SK-N-SH treated with all-trans-retinoic acid at 6 μM for 48 hours (cell line): ENCODE measurements at regions not wholly inside any gene's neighbourhood (a gene's known extent, or its start where the extent isn't known, plus 50 kb on each side); places are given as distances from the start of the nearest gene placed in this dataset.

Experiments used
- CREB5 ChIP-seq: fragments of 250-450 bp; sonication (Bioruptor Pico); IDR thresholded peaks from 2 replicates; pipeline ENCODE4 v1.5.1; 2020; ENCODE audit warnings: low read depth, mild to moderate bottlenecking, moderate library complexity
- GLIS3 ChIP-seq: fragments of 250-450 bp; sonication (Bioruptor Pico); IDR thresholded peaks from 2 replicates; pipeline ENCODE4 v1.5.0; 2020; ENCODE audit warnings: mild to moderate bottlenecking, moderate library complexity
- TCF4 ChIP-seq: fragments of 250-450 bp; sonication (Bioruptor Pico); IDR thresholded peaks from 2 replicates; pipeline ENCODE4 v1.8.0; 2021; ENCODE audit warnings: mild to moderate bottlenecking, moderate library complexity, borderline replicate concordance
- ZNF8 ChIP-seq: fragments of 450-650 bp; formaldehyde crosslinking; IDR thresholded peaks from 2 replicates; pipeline ENCODE4 v1.5.0; 2020; ENCODE audit warnings: mild to moderate bottlenecking, moderate library complexity

DNA sequence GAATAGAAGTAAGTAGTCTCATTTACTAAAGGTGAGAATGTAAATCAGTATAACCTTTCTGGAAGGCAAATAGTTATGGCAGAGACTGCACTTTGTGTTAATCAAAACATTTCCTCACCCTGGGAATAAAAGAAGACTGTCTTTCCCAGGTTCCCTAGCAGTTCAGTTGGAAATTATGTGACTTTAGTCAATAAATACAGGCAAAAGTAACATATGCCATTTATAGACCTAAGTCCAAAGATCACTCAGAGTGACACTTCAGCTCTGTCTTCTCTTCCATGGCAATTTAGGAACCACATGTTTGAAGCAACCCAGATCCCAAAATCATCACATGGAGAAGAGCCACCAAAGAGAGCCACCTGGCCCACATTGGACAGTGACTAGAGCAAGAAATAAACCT lies 160.7 kb upstream of the SV2C start:
- TF ChIP-seq GLIS3 (CRISPR knock-in tag), result no peak
- no peak for TF ChIP-seq CREB5 (CRISPR knock-in tag)
- TF ChIP-seq TCF4 (CRISPR knock-in tag), result no peak
- TF ChIP-seq ZNF8 (CRISPR knock-in tag), result no peak
